22Rv1 (cell line): ENCODE measurements at regions not wholly inside any gene's neighbourhood (a gene's known extent, or its start where the extent isn't known, plus 50 kb on each side); places are given as distances from the start of the nearest gene placed in this dataset.

Experiments
- CTCF ChIP-seq: fragments of 450-650 bp; IDR thresholded peaks from 2 replicates; pipeline ENCODE4 v1.5.1; 2017; ENCODE audit warnings: mild to moderate bottlenecking
- ZFX ChIP-seq: fragments of 450-650 bp; IDR thresholded peaks from 2 replicates; pipeline ENCODE4 v1.6.1; 2017; ENCODE audit warnings: antibody characterized with exemption, borderline replicate concordance

GRCh38 chr7:135801877-135802276 is 53.3 kb upstream of the FAM180A start:
- TF ChIP-seq CTCF (no peak), ZFX (no peak)
